GM12865 (cell line): ENCODE measurements at regions not wholly inside any gene's neighbourhood (a gene's known extent, or its start where the extent isn't known, plus 50 kb on each side); places are given as distances from the start of the nearest gene placed in this dataset.

ENCODE experiments used
- DNase-seq: peaks from one replicate; pipeline ENCODE4 v3.0.0; 2010; ENCODE audit warnings: low read depth
- H3K4me3 ChIP-seq: 2 replicates; pipeline ENCODE4 v1.5.1; 2011; ENCODE audit warnings: mild to moderate bottlenecking, low read depth, low read length, control low read depth
- CTCF ChIP-seq: IDR thresholded peaks from 2 replicates; pipeline ENCODE4 v1.5.1; 2011; ENCODE audit warnings: low read length, control low read depth, low read depth, inconsistent platforms; ENCODE audit not compliant: insufficient read depth; ENCODE audit errors: missing control alignments

GRCh38 chr18:24530630-24531111 lies 70.2 kb downstream of the HRH4 start:
- no peak for DNase-seq

GRCh38 chr18:24534271-24534670 lies 73.8 kb downstream of the HRH4 start:
- no peak for TF ChIP-seq CTCF
- no peak for DNase-seq
- no peak overlapping the region for H3K4me3 ChIP-seq

More at GRCh38 chr18:24530630-24531111, 70.2 kb downstream of the HRH4 start:
- TF ChIP-seq CTCF = no peak
- no peak overlapping the region for H3K4me3 ChIP-seq

GRCh38 chr18:24534737-24535136 lies 74.3 kb downstream of the HRH4 start:
- H3K4me3 ChIP-seq = no peak overlapping the region
- DNase-seq = no peak

GRCh38 chr18:24535527-24536295 lies 75.3 kb downstream of the HRH4 start:
- H3K4me3 ChIP-seq = no peak overlapping the region
- no peak for DNase-seq
- no peak for TF ChIP-seq CTCF

More at GRCh38 chr18:24534737-24535136, 74.3 kb downstream of the HRH4 start:
- no peak for TF ChIP-seq CTCF

- TF ChIP-seq CTCF = no peak
- DNase-seq = no peak
Measured at GRCh38 chr18:24536326-24536725, 75.9 kb downstream of the HRH4 start.

GRCh38 chr18:24536834-24537233 lies 76.4 kb downstream of the HRH4 start:
- H3K4me3 ChIP-seq = no peak overlapping the region
- TF ChIP-seq CTCF = no peak
- DNase-seq = no peak

More at GRCh38 chr18:24536326-24536725, 75.9 kb downstream of the HRH4 start:
- H3K4me3 ChIP-seq = no peak overlapping the region
